ENCODE measurements at regions not wholly inside any gene's neighbourhood (a gene's known extent, or its start where the extent isn't known, plus 50 kb on each side); places are given as distances from the start of the nearest gene placed in this dataset.

DNA sequence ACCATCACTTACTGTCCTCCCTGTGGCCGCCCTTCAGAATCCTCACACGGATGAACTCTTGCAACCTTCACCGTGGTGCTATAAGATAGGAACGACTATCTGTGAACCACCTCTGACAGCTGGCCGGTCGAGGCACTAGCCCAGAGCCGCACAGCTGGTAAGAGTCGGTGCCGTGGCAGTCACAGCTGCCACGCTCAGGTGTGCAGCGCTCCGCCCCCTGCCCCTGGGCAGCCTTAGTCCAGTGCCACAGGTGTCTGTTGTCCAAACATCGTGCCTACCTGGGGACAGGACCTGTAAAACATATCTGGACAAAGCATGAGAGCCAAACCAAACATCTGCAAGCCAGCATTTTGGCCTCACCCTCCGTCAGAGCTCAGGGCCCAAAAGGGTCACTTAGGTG, 55.3 kb upstream of the SALL3 start:
- FAIRE-seq, result no peak

DNA sequence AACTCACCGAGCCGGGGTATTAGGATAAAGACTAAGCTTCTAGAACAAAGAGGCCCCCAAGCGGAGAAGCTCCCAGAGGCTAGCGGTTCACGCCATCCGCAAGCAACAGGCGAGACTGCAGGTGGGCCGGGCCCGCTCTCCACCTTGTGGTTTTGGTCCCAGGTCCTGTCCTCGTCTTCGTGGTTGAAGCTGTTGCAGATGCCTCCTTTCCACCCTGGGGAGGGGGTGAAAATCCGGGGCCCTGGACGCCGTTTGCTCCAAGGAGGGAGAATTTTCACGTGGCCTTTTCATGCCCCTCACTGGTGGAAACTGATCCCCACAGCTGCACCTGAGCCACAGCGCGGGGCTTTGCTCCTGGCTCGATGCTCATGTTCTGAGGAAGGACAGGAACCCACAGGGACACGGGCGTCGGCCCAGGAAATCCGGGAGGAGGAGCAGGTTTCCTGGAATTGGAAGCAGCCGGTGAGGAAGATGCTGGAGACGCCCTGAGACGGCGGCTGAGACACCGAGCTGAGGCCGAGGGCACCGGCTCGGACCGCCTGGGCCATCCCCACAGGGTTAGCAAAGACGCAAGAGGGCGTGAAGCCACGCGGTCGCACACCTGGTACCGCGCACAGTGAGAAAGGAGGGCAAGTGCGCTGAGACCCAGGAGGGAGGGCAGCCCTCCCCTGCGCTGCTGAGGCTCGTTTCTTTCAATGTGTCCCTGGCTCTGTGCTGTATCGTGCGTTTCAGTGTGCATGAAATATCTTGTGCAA, 54.7 kb upstream of the SALL3 start:
- FAIRE-seq, result no peak

DNA sequence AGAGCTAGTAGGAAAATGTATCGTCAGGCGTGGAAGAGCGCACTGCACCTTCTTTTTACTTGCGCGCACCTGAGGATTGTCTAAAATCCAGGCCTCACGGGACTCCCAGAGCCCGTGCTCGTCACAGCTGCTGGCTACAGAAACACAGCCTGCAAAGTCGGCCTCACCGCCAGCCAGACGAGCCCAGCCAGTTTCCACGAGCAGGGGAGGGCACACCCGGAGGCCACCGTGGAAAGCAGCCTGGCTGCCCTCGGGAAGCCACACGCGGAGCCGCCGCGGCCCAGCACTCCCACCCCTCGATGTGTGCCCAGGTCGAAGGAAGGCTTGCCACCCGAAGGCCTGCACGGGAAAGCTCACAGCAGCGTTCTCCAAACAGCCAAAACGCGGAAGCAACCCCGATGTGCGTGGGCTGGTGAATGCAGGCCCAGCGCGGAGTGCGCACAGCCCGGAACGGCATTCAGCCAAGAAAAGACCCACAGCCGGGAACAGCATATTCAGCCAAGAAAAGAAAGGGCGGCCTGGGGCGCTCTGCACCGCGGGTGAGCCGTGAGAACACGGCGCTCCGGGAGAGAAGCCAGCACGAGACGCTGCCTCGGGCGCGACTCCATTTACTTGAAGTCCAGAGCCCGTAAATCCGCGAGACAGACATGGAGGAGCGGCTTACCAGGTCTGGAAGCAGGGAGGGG, 53.9 kb upstream of the SALL3 start:
- no peak for FAIRE-seq

- FAIRE-seq, result no peak
Measured at GRCh38 chr18:78926243-78926615, 53.4 kb upstream of the SALL3 start.

DNA sequence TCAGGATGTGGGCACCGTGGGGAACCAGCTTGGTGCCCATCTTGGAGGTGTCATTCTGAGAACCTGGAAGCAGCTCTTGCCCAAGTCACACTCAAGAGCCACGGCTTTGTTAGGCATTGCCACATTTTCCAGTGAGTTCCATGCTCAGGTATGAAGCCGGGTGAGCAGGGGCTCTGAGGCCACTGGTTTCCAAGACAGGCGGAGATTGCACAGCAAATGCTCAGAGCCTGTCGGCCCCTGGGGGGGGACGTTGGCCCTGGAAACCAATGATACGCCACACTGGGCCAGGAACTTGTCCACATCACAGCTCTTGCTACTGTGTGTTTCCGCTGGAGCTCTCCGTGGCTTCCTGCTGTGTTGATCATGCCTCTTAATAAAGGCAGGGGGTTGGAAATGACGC, 52.5 kb upstream of the SALL3 start:
- FAIRE-seq, result no peak

- no peak for FAIRE-seq
Measured at GRCh38 chr18:78927616-78928015, 52.0 kb upstream of the SALL3 start.

- no peak for FAIRE-seq
Measured at GRCh38 chr18:78928076-78928475, 51.5 kb upstream of the SALL3 start.

DNA sequence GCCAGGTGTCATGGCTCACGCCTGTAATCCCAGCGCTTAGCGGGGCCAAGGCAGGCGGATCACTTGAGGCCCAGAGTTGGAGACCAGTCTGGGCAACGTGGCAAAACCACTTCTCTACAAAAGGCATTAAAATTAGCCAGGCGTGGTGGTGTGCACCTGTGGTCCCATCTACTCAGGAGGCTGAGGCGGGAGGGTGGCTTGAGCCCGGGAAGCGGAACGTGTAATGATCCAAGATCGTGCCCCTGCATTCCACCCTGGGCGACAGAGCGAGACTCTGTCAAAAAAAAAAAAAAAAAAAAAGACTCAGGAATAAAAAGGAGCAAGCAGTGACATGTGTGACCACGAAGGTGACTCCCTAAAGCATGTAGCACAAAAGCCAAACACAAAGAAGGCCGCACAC, 50.1 kb upstream of the SALL3 start:
- FAIRE-seq, result no peak
